ENCODE measurements at regions not wholly inside any gene's neighbourhood (a gene's known extent, or its start where the extent isn't known, plus 50 kb on each side); places are given as distances from the start of the nearest gene placed in this dataset.
"Not testable (repeated sequence)": the region's sequence is repeated elsewhere in the genome, so short reads cannot be mapped to it uniquely, and the experiment has no call there.

- no peak for DNase-seq
Observed at GRCh38 chr5:125912028-125912427, 511.2 kb upstream of the GRAMD2B start.

GRCh38 chr5:125913200-125913599 is 510.0 kb upstream of the GRAMD2B start:
- no peak for DNase-seq

GRCh38 chr5:125914471-125914870 is 508.7 kb upstream of the GRAMD2B start:
- DNase-seq, result no peak

- DNase-seq, result not testable (repeated sequence)
Observed at GRCh38 chr5:125923958-125924357, 499.3 kb upstream of the GRAMD2B start.

GRCh38 chr5:125926172-125926571 is 497.0 kb upstream of the GRAMD2B start:
- DNase-seq, result no peak

- DNase-seq, result no peak
Observed at GRCh38 chr5:125928663-125929062, 494.5 kb upstream of the GRAMD2B start.

- DNase-seq, result no peak
Observed at GRCh38 chr5:125950012-125950615, 473.1 kb upstream of the GRAMD2B start.

- no peak for DNase-seq
Observed at GRCh38 chr5:125961150-125961549, 462.1 kb upstream of the GRAMD2B start.

GRCh38 chr5:125965577-125965976 is 457.6 kb upstream of the GRAMD2B start:
- no peak for DNase-seq

- DNase-seq, result no peak
Observed at GRCh38 chr5:125967576-125967975, 455.6 kb upstream of the GRAMD2B start.

GRCh38 chr5:125969011-125969813 is 454.0 kb upstream of the GRAMD2B start:
- no peak for DNase-seq

- no peak for DNase-seq
Observed at GRCh38 chr5:125969814-125970171, 453.4 kb upstream of the GRAMD2B start.

GRCh38 chr5:125970631-125971307 is 452.4 kb upstream of the GRAMD2B start:
- no peak for DNase-seq

GRCh38 chr5:125972706-125973105 is 450.5 kb upstream of the GRAMD2B start:
- no peak for DNase-seq

- no peak for DNase-seq
Observed at GRCh38 chr5:125974679-125975078, 448.5 kb upstream of the GRAMD2B start.

GRCh38 chr5:125976421-125977000 is 446.7 kb upstream of the GRAMD2B start:
- DNase-seq, result no peak

GRCh38 chr5:125978015-125978414 is 445.2 kb upstream of the GRAMD2B start:
- DNase-seq, result no peak

- no peak for DNase-seq
Observed at GRCh38 chr5:125979636-125980035, 443.6 kb upstream of the GRAMD2B start.

- DNase-seq, result no peak
Observed at GRCh38 chr5:125981016-125981415, 442.2 kb upstream of the GRAMD2B start.

GRCh38 chr5:125987677-125988255 is 435.4 kb upstream of the GRAMD2B start:
- no peak for DNase-seq

- DNase-seq, result no peak
Observed at GRCh38 chr5:125992050-125992449, 431.2 kb upstream of the GRAMD2B start.

- DNase-seq, result not testable (repeated sequence)
Observed at GRCh38 chr5:125999271-126000030, 423.8 kb upstream of the GRAMD2B start.

GRCh38 chr5:126000507-126000906 is 422.7 kb upstream of the GRAMD2B start:
- no peak for DNase-seq
